Stimulated activated CD4-positive, alpha-beta T cell treated with anti-CD3 and anti-CD28 coated beads, Interleukin-2, amount 100 ng/mL, for 24 hours (primary cell): ENCODE measurements at regions not wholly inside any gene's neighbourhood (a gene's known extent, or its start where the extent isn't known, plus 50 kb on each side); places are given as distances from the start of the nearest gene placed in this dataset.

Experiments
- DNase-seq, 2 donors: peaks; one replicate each; pipeline ENCODE4 v3.0.0-alpha.2; 2020

GRCh38 chr2:240347949-240348500, 87.4 kb upstream of the GPC1 start:
- no peak for DNase-seq

GRCh38 chr2:240348522-240348921, 86.9 kb upstream of the GPC1 start:
- DNase-seq: no peak

GRCh38 chr2:240349133-240350005, 86.1 kb upstream of the GPC1 start:
- DNase-seq: no peak

GRCh38 chr2:240350006-240350355, 85.5 kb upstream of the GPC1 start:
- DNase-seq: no peak

GRCh38 chr2:240350696-240351087, 84.8 kb upstream of the GPC1 start:
- no peak for DNase-seq

GRCh38 chr2:240351088-240351741, 84.2 kb upstream of the GPC1 start:
- no peak for DNase-seq

- no peak for DNase-seq
These were observed 83.5 kb upstream of the GPC1 start for GRCh38 chr2:240351826-240352426.

- no peak for DNase-seq
These were observed 82.2 kb upstream of the GPC1 start for GRCh38 chr2:240353086-240353798.

- DNase-seq: no peak
These were observed 81.5 kb upstream of the GPC1 start for GRCh38 chr2:240353944-240354343.

- DNase-seq: no peak
These were observed 80.2 kb upstream of the GPC1 start for GRCh38 chr2:240355001-240355891.

- DNase-seq: no peak
These were observed 79.5 kb upstream of the GPC1 start for GRCh38 chr2:240355962-240356361.

GRCh38 chr2:240356700-240357640, 78.5 kb upstream of the GPC1 start:
- no peak for DNase-seq

GRCh38 chr2:240357641-240358012, 77.8 kb upstream of the GPC1 start:
- no peak for DNase-seq

- DNase-seq: no peak
These were observed 77.4 kb upstream of the GPC1 start for GRCh38 chr2:240358080-240358479.

- DNase-seq: no peak
These were observed 76.6 kb upstream of the GPC1 start for GRCh38 chr2:240358821-240359397.

GRCh38 chr2:240359695-240360094, 75.8 kb upstream of the GPC1 start:
- DNase-seq: no peak

GRCh38 chr2:240360645-240361475, 74.6 kb upstream of the GPC1 start:
- DNase-seq: no peak

- DNase-seq: no peak
These were observed 73.2 kb upstream of the GPC1 start for GRCh38 chr2:240362216-240362755.
